GM06990 (cell line): ENCODE measurements at regions not wholly inside any gene's neighbourhood (a gene's known extent, or its start where the extent isn't known, plus 50 kb on each side); places are given as distances from the start of the nearest gene placed in this dataset.

Experiments used
- DNase-seq: peaks from one replicate; pipeline ENCODE4 v3.0.0-alpha.2; 2011; ENCODE audit not compliant: insufficient read length; ENCODE audit errors: extremely low read depth
- H3K27me3 ChIP-seq: replicated peaks from 2 replicates; pipeline ENCODE4 v1.6.0; 2011; ENCODE audit warnings: low read length; ENCODE audit not compliant: control insufficient read depth, insufficient read depth
- H3K36me3 ChIP-seq: 2 replicates; pipeline ENCODE4 v1.5.1; 2011; ENCODE audit warnings: low read length; ENCODE audit not compliant: control insufficient read depth, insufficient read depth
- H3K4me3 ChIP-seq: replicated peaks from 2 replicates; pipeline ENCODE4 v1.5.1; 2011; ENCODE audit warnings: low read depth, mild to moderate bottlenecking, control low read depth, low read length
- TF ChIP-seq, protein P1 (sequence below): IDR thresholded peaks from 2 replicates; pipeline ENCODE4 v1.5.1; 2011; ENCODE audit warnings: low read length, control low read depth, mild to moderate bottlenecking, inconsistent platforms; ENCODE audit not compliant: insufficient read depth, poor library complexity, severe bottlenecking

- DNase-seq: no peak
- no peak overlapping the region for H3K4me3 ChIP-seq
- no peaks in the 10 kb centered on the region; the same call in none of the 2 replicates for H3K27me3 ChIP-seq
- TF ChIP-seq, protein P1, sequence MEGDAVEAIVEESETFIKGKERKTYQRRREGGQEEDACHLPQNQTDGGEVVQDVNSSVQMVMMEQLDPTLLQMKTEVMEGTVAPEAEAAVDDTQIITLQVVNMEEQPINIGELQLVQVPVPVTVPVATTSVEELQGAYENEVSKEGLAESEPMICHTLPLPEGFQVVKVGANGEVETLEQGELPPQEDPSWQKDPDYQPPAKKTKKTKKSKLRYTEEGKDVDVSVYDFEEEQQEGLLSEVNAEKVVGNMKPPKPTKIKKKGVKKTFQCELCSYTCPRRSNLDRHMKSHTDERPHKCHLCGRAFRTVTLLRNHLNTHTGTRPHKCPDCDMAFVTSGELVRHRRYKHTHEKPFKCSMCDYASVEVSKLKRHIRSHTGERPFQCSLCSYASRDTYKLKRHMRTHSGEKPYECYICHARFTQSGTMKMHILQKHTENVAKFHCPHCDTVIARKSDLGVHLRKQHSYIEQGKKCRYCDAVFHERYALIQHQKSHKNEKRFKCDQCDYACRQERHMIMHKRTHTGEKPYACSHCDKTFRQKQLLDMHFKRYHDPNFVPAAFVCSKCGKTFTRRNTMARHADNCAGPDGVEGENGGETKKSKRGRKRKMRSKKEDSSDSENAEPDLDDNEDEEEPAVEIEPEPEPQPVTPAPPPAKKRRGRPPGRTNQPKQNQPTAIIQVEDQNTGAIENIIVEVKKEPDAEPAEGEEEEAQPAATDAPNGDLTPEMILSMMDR: no peak
- no peaks in the 10 kb centered on the region for H3K36me3 ChIP-seq
Measured at GRCh38 chr12:25824734-25825133, 133.7 kb upstream of the RASSF8 start.

- H3K36me3 ChIP-seq: no peaks in the 10 kb centered on the region
- no peak overlapping the region for H3K4me3 ChIP-seq
- no peaks in the 10 kb centered on the region; the same call in 1 of the 2 replicates for H3K27me3 ChIP-seq
- no peak for DNase-seq
- TF ChIP-seq, protein P1: peak; percentile 28
Measured at GRCh38 chr12:25825446-25825845, 133.0 kb upstream of the RASSF8 start.

GRCh38 chr12:25827141-25827540, 131.3 kb upstream of the RASSF8 start:
- TF ChIP-seq, protein P1: no peak
- no peaks in the 10 kb centered on the region for H3K36me3 ChIP-seq
- H3K27me3 ChIP-seq: no peaks in the 10 kb centered on the region; the same call in 1 of the 2 replicates
- H3K4me3 ChIP-seq: no peak overlapping the region
- no peak for DNase-seq

DNA sequence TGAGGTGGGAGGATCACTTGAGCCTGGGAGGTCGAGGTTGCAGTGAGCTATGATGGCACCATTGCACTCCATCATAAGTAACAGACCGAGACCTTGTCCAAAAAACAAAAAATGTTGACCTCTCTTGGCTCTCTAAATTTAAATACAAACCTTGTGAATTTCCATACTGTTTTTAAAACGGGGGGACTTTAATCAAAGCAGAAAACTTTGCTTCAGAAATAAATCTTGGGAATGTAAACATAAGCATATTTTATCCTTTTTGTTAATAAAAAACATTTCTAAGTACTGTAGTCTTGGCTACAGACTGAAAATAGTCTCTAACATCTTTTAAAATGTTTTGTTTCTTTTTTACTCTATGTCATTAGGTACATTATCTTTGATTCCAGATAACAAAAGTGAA, 130.7 kb upstream of the RASSF8 start:
- TF ChIP-seq, protein P1: no peak

DNA sequence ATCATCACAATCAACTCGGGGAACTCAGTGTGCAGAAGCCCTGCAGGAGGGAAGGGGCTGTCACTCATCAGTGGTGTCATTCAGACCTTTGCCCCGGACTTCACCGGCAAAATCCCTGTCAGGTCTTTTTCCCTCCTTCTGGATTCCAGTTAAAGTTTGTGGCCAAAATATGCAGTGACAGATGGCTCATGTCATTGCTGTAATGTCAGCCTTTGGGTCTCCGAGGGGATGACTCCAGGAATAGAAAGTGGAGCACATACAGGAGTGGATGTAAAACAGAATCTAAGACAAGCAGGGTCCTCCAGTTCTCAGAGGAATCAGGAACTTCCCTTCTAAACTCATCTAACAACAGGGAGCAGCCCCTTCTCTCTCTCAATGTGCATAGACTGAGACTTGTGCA, 130.3 kb upstream of the RASSF8 start:
- H3K36me3 ChIP-seq: no peaks in the 10 kb centered on the region
- no peaks in the 10 kb centered on the region; the same call in 1 of the 2 replicates for H3K27me3 ChIP-seq
- H3K4me3 ChIP-seq: no peak overlapping the region
- DNase-seq: no peak
- TF ChIP-seq, protein P1: no peak

More for the DNA sequence above, 130.7 kb upstream of the RASSF8 start:
- Histone ChIP-seq H3K27me3 (no peaks in the 10 kb centered on the region; the same call in 1 of the 2 replicates), H3K4me3 (no peak overlapping the region), H3K36me3 (no peaks in the 10 kb centered on the region)
- no peak for DNase-seq

DNA sequence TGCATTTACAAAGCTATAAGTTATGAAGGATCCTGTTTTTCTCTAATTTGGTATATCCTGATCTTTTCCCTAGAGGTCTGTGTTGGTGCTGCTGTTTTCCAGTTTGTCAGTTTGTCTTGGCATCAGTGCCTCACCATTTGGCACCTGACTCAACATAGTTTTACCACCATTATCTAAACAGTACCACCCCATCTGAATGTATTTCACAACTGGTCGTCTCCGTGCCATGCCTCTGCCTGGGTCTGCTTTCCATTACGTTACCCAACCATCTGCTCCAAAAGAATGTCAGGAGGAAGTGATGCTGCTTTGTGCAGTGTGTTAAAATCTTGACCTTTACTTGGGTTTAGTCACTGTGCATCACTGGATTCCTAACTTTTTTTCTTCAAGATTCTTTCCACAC, 129.3 kb upstream of the RASSF8 start:
- Histone ChIP-seq H3K4me3 (no peak overlapping the region), H3K27me3 (no peaks in the 10 kb centered on the region; the same call in 1 of the 2 replicates), H3K36me3 (no peaks in the 10 kb centered on the region)
- TF ChIP-seq, protein P1: no peak
- DNase-seq: no peak
